ENCODE measurements at regions not wholly inside any gene's neighbourhood (a gene's known extent, or its start where the extent isn't known, plus 50 kb on each side); places are given as distances from the start of the nearest gene placed in this dataset.

DNA sequence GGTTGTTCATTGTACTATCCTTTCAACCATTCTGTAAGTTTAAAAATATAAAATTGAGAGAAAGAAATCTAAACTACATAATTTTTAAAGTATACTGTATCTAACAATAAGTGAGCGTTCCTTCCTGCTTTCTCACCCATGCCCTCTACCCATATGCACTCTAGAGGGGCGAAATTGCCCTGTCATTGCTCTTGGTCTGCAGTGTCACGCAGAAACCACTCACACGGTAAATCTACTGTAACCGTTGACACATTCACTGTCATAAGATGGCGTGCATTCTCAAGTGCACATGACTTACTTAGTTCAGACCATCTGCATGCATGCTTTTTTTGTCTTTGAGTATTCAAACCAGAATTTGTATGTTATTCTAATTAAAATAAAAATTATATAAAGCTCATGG lies 55.7 kb upstream of the NIPBL start:
- TF ChIP-seq CTCF (IDR thresholded peaks at IDR 0.05; ENCODE audit: low read length) (no peak), EZH2 (IDR thresholded peaks at IDR 0.05; ENCODE audit: borderline replicate concordance, low read length) (no peak)
